ENCODE measurements at regions not wholly inside any gene's neighbourhood (a gene's known extent, or its start where the extent isn't known, plus 50 kb on each side); places are given as distances from the start of the nearest gene placed in this dataset.
"Not testable (repeated sequence)": the region's sequence is repeated elsewhere in the genome, so short reads cannot be mapped to it uniquely, and the experiment has no call there.

GRCh38 chr21:15203740-15204139 lies 138.9 kb upstream of the NRIP1 start:
- no peak for DNase-seq (ENCODE audit: low read depth)

- DNase-seq (ENCODE audit: low read depth) = no peak
These were observed 139.6 kb upstream of the NRIP1 start for GRCh38 chr21:15204140-15204969.

GRCh38 chr21:15204970-15205286 lies 140.1 kb upstream of the NRIP1 start:
- DNase-seq (ENCODE audit: low read depth) = no peak

GRCh38 chr21:15206514-15206913 lies 141.7 kb upstream of the NRIP1 start:
- no peak for DNase-seq (ENCODE audit: low read depth)

- no peak for DNase-seq (ENCODE audit: low read depth)
These were observed 142.4 kb upstream of the NRIP1 start for GRCh38 chr21:15207231-15207630.

GRCh38 chr21:15207635-15208370 lies 143.0 kb upstream of the NRIP1 start:
- no peak for DNase-seq (ENCODE audit: low read depth)

- no peak for DNase-seq (ENCODE audit: low read depth)
These were observed 144.0 kb upstream of the NRIP1 start for GRCh38 chr21:15208786-15209185.

GRCh38 chr21:15209224-15209623 lies 144.4 kb upstream of the NRIP1 start:
- DNase-seq (ENCODE audit: low read depth) = no peak

- DNase-seq (ENCODE audit: low read depth) = no peak
These were observed 145.5 kb upstream of the NRIP1 start for GRCh38 chr21:15210235-15210678.

- DNase-seq (ENCODE audit: low read depth) = no peak
These were observed 146.8 kb upstream of the NRIP1 start for GRCh38 chr21:15211491-15212133.

GRCh38 chr21:15212206-15212605 lies 147.4 kb upstream of the NRIP1 start:
- DNase-seq (ENCODE audit: low read depth) = no peak

- DNase-seq (ENCODE audit: low read depth) = not testable (repeated sequence)
These were observed 153.7 kb upstream of the NRIP1 start for GRCh38 chr21:15218476-15218875.

- no peak for DNase-seq (ENCODE audit: low read depth)
These were observed 154.2 kb upstream of the NRIP1 start for GRCh38 chr21:15219039-15219438.

- DNase-seq (ENCODE audit: low read depth) = no peak
These were observed 155.1 kb upstream of the NRIP1 start for GRCh38 chr21:15219894-15220293.

GRCh38 chr21:15221799-15222386 lies 157.1 kb upstream of the NRIP1 start:
- DNase-seq (ENCODE audit: low read depth) = no peak

GRCh38 chr21:15222707-15223106 lies 157.9 kb upstream of the NRIP1 start:
- no peak for DNase-seq (ENCODE audit: low read depth)

GRCh38 chr21:15224346-15225086 lies 159.7 kb upstream of the NRIP1 start:
- no peak for DNase-seq (ENCODE audit: low read depth)

- DNase-seq (ENCODE audit: low read depth) = no peak
These were observed 163.1 kb upstream of the NRIP1 start for GRCh38 chr21:15227919-15228318.

- no peak for DNase-seq (ENCODE audit: low read depth)
These were observed 164.6 kb upstream of the NRIP1 start for GRCh38 chr21:15229390-15229789.

GRCh38 chr21:15233611-15234010 lies 168.8 kb upstream of the NRIP1 start:
- no peak for DNase-seq (ENCODE audit: low read depth)

- no peak for DNase-seq (ENCODE audit: low read depth)
These were observed 171.3 kb upstream of the NRIP1 start for GRCh38 chr21:15236111-15236510.

GRCh38 chr21:15240848-15241247 lies 176.0 kb upstream of the NRIP1 start:
- no peak for DNase-seq (ENCODE audit: low read depth)
